ENCODE measurements at regions not wholly inside any gene's neighbourhood (a gene's known extent, or its start where the extent isn't known, plus 50 kb on each side); places are given as distances from the start of the nearest gene placed in this dataset.
"Not testable (repeated sequence)": the region's sequence is repeated elsewhere in the genome, so short reads cannot be mapped to it uniquely, and the experiment has no call there.

- TF ChIP-seq CTCF (IDR thresholded peaks at IDR 0.05); ZFX (IDR thresholded peaks at IDR 0.05; ENCODE audit: borderline replicate concordance): not testable (repeated sequence)
These were observed 1319.1 kb downstream of the DSC3 start for GRCh38 chr18:29723486-29723885.
